Fibroblast of the aortic adventitia (primary cell): ENCODE measurements at regions not wholly inside any gene's neighbourhood (a gene's known extent, or its start where the extent isn't known, plus 50 kb on each side); places are given as distances from the start of the nearest gene placed in this dataset.
A peak's percentile ranks its signal among the peaks of the same experiment; 100 is the strongest.

Experiments used
- DNase-seq: peaks from one replicate; pipeline ENCODE4 v3.0.0-alpha.2; 2010; ENCODE audit warnings: low read depth
- H3K4me3 ChIP-seq: 2 replicates; pipeline ENCODE4 v1.5.1; 2011; ENCODE audit warnings: low read depth, mild to moderate bottlenecking, control low read depth, low read length, moderate library complexity
- CTCF ChIP-seq: IDR thresholded peaks from 2 replicates; pipeline ENCODE4 v1.5.1; 2011; ENCODE audit warnings: mild to moderate bottlenecking, low read length, control low read depth, inconsistent platforms; ENCODE audit not compliant: insufficient read depth

- TF ChIP-seq CTCF = no peak
- no peak overlapping the region for H3K4me3 ChIP-seq
- no peak for DNase-seq
Observed at GRCh38 chr14:54120260-54120659, 163.6 kb upstream of the BMP4 start.

DNA sequence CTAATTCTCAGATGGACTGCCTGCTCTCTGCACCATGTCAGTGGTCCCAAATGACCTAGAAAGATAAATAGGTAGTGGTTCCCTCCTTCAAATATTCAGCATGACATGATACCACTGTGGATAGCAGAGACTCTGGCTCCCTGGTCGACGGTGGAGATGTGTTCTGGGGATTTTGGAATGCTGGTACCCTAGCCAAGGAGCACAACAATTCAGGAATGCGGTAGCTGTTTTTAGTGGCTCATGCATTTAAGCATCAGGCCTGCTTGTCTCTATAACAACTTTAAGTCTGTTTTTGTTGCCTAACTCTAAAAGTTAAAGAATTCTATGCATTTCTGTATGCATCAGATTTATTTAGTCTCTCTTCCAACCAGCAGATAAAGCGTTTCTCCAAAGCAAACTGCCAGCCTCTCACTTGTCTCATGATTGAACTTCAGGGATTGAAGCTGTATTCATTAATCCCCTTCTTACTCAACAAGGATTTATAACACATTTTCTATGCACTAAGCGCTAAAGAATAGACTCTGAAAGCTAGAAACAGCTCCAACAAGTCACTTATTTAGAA lies 164.9 kb upstream of the BMP4 start:
- H3K4me3 ChIP-seq = no peak overlapping the region
- no peak for TF ChIP-seq CTCF
- peak; percentile 53 for DNase-seq

GRCh38 chr14:54123841-54124240 lies 167.2 kb upstream of the BMP4 start:
- TF ChIP-seq CTCF = no peak
- no peak overlapping the region for H3K4me3 ChIP-seq
- DNase-seq = no peak

DNA sequence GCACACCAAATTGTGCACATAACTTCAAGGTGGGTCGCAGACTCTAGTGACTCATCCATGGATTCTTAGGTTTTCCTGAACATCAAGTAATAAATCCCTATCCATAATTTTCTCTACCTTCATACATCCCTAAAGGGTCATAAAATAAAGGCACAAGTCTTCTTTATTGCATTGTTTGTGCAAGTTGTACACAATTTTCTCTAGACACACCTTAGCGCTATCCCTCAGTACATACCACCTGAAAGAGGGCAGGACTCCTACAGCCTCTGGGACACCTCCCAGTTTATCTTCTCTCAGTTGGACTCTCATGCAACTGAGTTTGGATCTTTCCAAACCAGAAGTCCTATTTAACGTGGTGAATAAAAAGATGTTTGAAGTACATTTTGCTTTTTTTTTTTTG lies 168.5 kb upstream of the BMP4 start:
- no peak for DNase-seq
- no peak for TF ChIP-seq CTCF
- H3K4me3 ChIP-seq = no peak overlapping the region

GRCh38 chr14:54126947-54127346 lies 170.3 kb upstream of the BMP4 start:
- no peak for DNase-seq
- no peak for TF ChIP-seq CTCF
- no peak overlapping the region for H3K4me3 ChIP-seq

DNA sequence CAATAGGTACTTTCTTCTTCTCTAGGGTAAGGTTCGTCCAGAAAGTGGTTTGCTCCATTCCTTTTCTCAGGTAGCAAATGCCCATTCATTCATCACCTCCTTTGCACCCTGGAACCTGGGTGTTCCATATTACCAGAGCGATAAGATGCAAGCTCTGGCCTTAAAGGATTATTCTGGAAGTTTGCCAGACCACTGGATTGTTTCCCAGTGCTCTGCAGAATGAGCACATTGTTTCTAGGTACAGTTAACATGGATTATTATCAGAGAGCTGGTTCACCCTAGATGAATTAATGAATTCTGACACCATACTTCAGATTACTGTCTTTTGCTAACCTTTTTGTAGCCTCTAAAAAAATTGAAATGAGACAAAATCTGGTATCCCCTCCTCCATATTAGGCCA lies 170.9 kb upstream of the BMP4 start:
- peak; percentile 70 for DNase-seq
- no peak overlapping the region for H3K4me3 ChIP-seq
- no peak for TF ChIP-seq CTCF

- DNase-seq = no peak
- H3K4me3 ChIP-seq = no peak overlapping the region
- no peak for TF ChIP-seq CTCF
Observed at GRCh38 chr14:54129850-54130640, 173.4 kb upstream of the BMP4 start.
